Neural cell (in vitro differentiated cells): ENCODE measurements at regions not wholly inside any gene's neighbourhood (a gene's known extent, or its start where the extent isn't known, plus 50 kb on each side); places are given as distances from the start of the nearest gene placed in this dataset.

Experiments used
- H2AFZ ChIP-seq: fragments of 200-600, 300-800 bp; sonication (generic), shearing (Covaris generic); 2 replicates; pipeline ENCODE4 v1.6.0; 2014; ENCODE audit warnings: low read depth, mild to moderate bottlenecking, antibody characterized with exemption, low read length, moderate library complexity
- H3F3A ChIP-seq: fragments of 200-600 bp; shearing (Covaris generic); 2 replicates; pipeline ENCODE4 v1.6.1; 2016; ENCODE audit warnings: mild to moderate bottlenecking, moderate library complexity, mixed read lengths, antibody characterized with exemption, low read length; ENCODE audit not compliant: insufficient read depth, poor library complexity, severe bottlenecking
- H3K27ac ChIP-seq: fragments of 200-600, 300-800 bp; sonication (generic), shearing (Covaris generic); 2 replicates; pipeline ENCODE4 v1.5.1; 2014; ENCODE audit warnings: mild to moderate bottlenecking, low read length, moderate library complexity
- H3K27me3 ChIP-seq: fragments of 300-800, 200-600 bp; sonication (generic), shearing (Covaris generic); 2 replicates; pipeline ENCODE4 v1.6.0; 2014; ENCODE audit warnings: mild to moderate bottlenecking, low read depth, low read length, moderate library complexity; ENCODE audit not compliant: insufficient read depth
- H3K36me3 ChIP-seq: fragments of 300-800, 200-600 bp; sonication (generic), shearing (Covaris generic); 2 replicates; pipeline ENCODE4 v1.5.1; 2014; ENCODE audit warnings: mild to moderate bottlenecking, antibody characterized with exemption, low read length, moderate library complexity; ENCODE audit not compliant: insufficient read depth
- H3K4me2 ChIP-seq: fragments of 300-800, 200-600 bp; sonication (generic), shearing (Covaris generic); 2 replicates; pipeline ENCODE4 v1.6.0; 2014; ENCODE audit warnings: mild to moderate bottlenecking, low read length
- H3K4me3 ChIP-seq: fragments of 300-800, 200-600 bp; sonication (generic), shearing (Covaris generic); 2 replicates; pipeline ENCODE4 v1.5.1; 2014; ENCODE audit warnings: mild to moderate bottlenecking, low read length, moderate library complexity
- H3K79me2 ChIP-seq: fragments of 200-600 bp; shearing (Covaris generic); replicated peaks from 2 replicates; pipeline ENCODE4 v1.6.0; 2014; ENCODE audit warnings: mild to moderate bottlenecking, low read length, moderate library complexity; ENCODE audit not compliant: insufficient read depth
- H3K9ac ChIP-seq: fragments of 300-800, 200-600 bp; sonication (generic), shearing (Covaris generic); 2 replicates; pipeline ENCODE4 v1.6.1; 2016; ENCODE audit warnings: mild to moderate bottlenecking, low read length, mixed read lengths
- H3K9me2 ChIP-seq: fragments of 200-600 bp; shearing (Covaris generic); 2 replicates; pipeline ENCODE4 v1.6.1; 2016; ENCODE audit warnings: mild to moderate bottlenecking, low read length, mixed read lengths; ENCODE audit not compliant: insufficient read depth
- H3K9me3 ChIP-seq: fragments of 200-600, 300-800 bp; sonication (generic), shearing (Covaris generic); 2 replicates; pipeline ENCODE4 v1.6.1; 2016; ENCODE audit warnings: mild to moderate bottlenecking, mixed run types, low read length, moderate library complexity, mixed read lengths
- H4K20me1 ChIP-seq: fragments of 200-600 bp; shearing (Covaris generic); 2 replicates; pipeline ENCODE4 v1.6.1; 2016; ENCODE audit warnings: mild to moderate bottlenecking, mixed run types; ENCODE audit not compliant: insufficient read depth
- CTCF ChIP-seq: fragments of 450-650 bp; IDR thresholded peaks from 2 replicates; pipeline ENCODE4 v1.5.1; 2014; ENCODE audit warnings: antibody characterized with exemption, mild to moderate bottlenecking, moderate library complexity; ENCODE audit not compliant: poor library complexity, severe bottlenecking
- EP300 ChIP-seq: fragments of 450-650 bp; conservative IDR thresholded peaks from 2 replicates; pipeline ENCODE4 v1.6.1; 2014; ENCODE audit warnings: antibody characterized with exemption, mild to moderate bottlenecking, moderate library complexity; ENCODE audit not compliant: poor library complexity, severe bottlenecking
- EZH2 ChIP-seq: fragments of 200-600, 300-800 bp; shearing (Covaris generic), sonication (generic); IDR thresholded peaks from 2 replicates; pipeline ENCODE4 v1.6.1; 2014; ENCODE audit warnings: antibody characterized with exemption, low read length, borderline replicate concordance, mild to moderate bottlenecking; ENCODE audit not compliant: insufficient read depth, poor library complexity, severe bottlenecking
- MXI1 ChIP-seq: fragments of 450-650 bp; conservative IDR thresholded peaks from 2 replicates; pipeline ENCODE4 v1.6.1; 2014; ENCODE audit warnings: antibody characterized with exemption, mild to moderate bottlenecking; ENCODE audit not compliant: poor library complexity, severe bottlenecking
- POLR2AphosphoS5 ChIP-seq: IDR thresholded peaks from 2 replicates; pipeline ENCODE4 v1.6.1; 2012
- RAD21 ChIP-seq: fragments of 450-650 bp; conservative IDR thresholded peaks from 2 replicates; pipeline ENCODE4 v1.6.1; 2014; ENCODE audit warnings: antibody characterized with exemption, mild to moderate bottlenecking, moderate library complexity
- REST ChIP-seq: IDR thresholded peaks from 2 replicates; pipeline ENCODE4 v1.6.1; 2012; ENCODE audit warnings: borderline replicate concordance
- SMC3 ChIP-seq: fragments of 450-650 bp; conservative IDR thresholded peaks from 2 replicates; pipeline ENCODE4 v1.6.1; 2014; ENCODE audit warnings: antibody characterized with exemption, mild to moderate bottlenecking, moderate library complexity; ENCODE audit not compliant: poor library complexity
- TAF1 ChIP-seq: IDR thresholded peaks from 2 replicates; pipeline ENCODE4 v1.6.1; 2012; ENCODE audit warnings: low read depth

GRCh38 chr11:119529936-119530335 is 107.0 kb upstream of the THY1 start (continued):
- no peak for TF ChIP-seq EP300
- no peak for TF ChIP-seq RAD21

- Histone ChIP-seq H2AFZ (no peak overlapping the region), H3K9me2 (no peaks in the 10 kb centered on the region), H3K9me3 (no peaks in the 10 kb centered on the region), H3K79me2 (no peaks in the 10 kb centered on the region), H3K4me2 (no peak overlapping the region), H3K9ac (no peak overlapping the region), H3K4me3 (no peak overlapping the region), H3K27me3 (no peaks in the 10 kb centered on the region), H3F3A (no peaks in the 10 kb centered on the region), H3K36me3 (no peaks in the 10 kb centered on the region), H3K27ac (no peak overlapping the region), H4K20me1 (no peaks in the 10 kb centered on the region)
- TF ChIP-seq CTCF = no peak
- TF ChIP-seq RAD21 = no peak
- TF ChIP-seq TAF1 = no peak
- TF ChIP-seq REST = no peak
- no peak for TF ChIP-seq EP300
Measured at GRCh38 chr11:119529063-119529845, 106.3 kb upstream of the THY1 start.

- Histone ChIP-seq H3K27ac (no peak overlapping the region), H3K4me3 (no peak overlapping the region), H3K36me3 (no peaks in the 10 kb centered on the region), H3K9ac (no peak overlapping the region), H3K27me3 (no peaks in the 10 kb centered on the region), H3K4me2 (no peak overlapping the region), H3K9me2 (no peaks in the 10 kb centered on the region), H2AFZ (no peak overlapping the region), H4K20me1 (no peaks in the 10 kb centered on the region), H3K9me3 (no peaks in the 10 kb centered on the region), H3F3A (no peaks in the 10 kb centered on the region), H3K79me2 (no peaks in the 10 kb centered on the region)
- TF ChIP-seq POLR2AphosphoS5 = no peak
- no peak for TF ChIP-seq MXI1
- no peak for TF ChIP-seq EZH2
- no peak for TF ChIP-seq TAF1
- TF ChIP-seq REST = no peak
- TF ChIP-seq CTCF = no peak
- TF ChIP-seq EP300 = no peak
- TF ChIP-seq RAD21 = no peak
- no peak for TF ChIP-seq SMC3
Measured at GRCh38 chr11:119525867-119526196, 102.9 kb upstream of the THY1 start.
